GM19395 (cell line): ENCODE measurements at regions not wholly inside any gene's neighbourhood (a gene's known extent, or its start where the extent isn't known, plus 50 kb on each side); places are given as distances from the start of the nearest gene placed in this dataset.
A peak's percentile ranks its signal among the peaks of the same experiment; 100 is the strongest.
"Not testable (repeated sequence)": the region's sequence is repeated elsewhere in the genome, so short reads cannot be mapped to it uniquely, and the experiment has no call there.

Source experiments
- ATAC-seq: cut with Tn5 transposase; IDR thresholded peaks from one replicate; pipeline ENCODE4 v1.9.1; 2021; ENCODE audit warnings: mild to moderate bottlenecking, moderate library complexity; ENCODE audit not compliant: unreplicated experiment

GRCh38 chr9:90069085-90069484, 464.3 kb downstream of the GADD45G start:
- no peak for ATAC-seq

- ATAC-seq, result no peak
Measured at GRCh38 chr9:90070056-90070455, 465.2 kb downstream of the GADD45G start.

- ATAC-seq, result no peak
Measured at GRCh38 chr9:90070469-90070868, 465.7 kb downstream of the GADD45G start.

GRCh38 chr9:90070931-90071660, 466.3 kb downstream of the GADD45G start:
- no peak for ATAC-seq

GRCh38 chr9:90073186-90073945, 468.6 kb downstream of the GADD45G start:
- no peak for ATAC-seq

GRCh38 chr9:90074316-90074962, 469.6 kb downstream of the GADD45G start:
- ATAC-seq, result no peak

GRCh38 chr9:90077598-90077997, 472.8 kb downstream of the GADD45G start:
- ATAC-seq, result not testable (repeated sequence)

- ATAC-seq, result no peak
Measured at GRCh38 chr9:90078988-90079421, 474.2 kb downstream of the GADD45G start.

- ATAC-seq, result no peak
Measured at GRCh38 chr9:90085633-90086032, 480.8 kb downstream of the GADD45G start.

- ATAC-seq, result no peak
Measured at GRCh38 chr9:90086101-90086511, 481.3 kb downstream of the GADD45G start.

- no peak for ATAC-seq
Measured at GRCh38 chr9:90088434-90088833, 483.6 kb downstream of the GADD45G start.

- no peak for ATAC-seq
Measured at GRCh38 chr9:90088856-90089255, 484.0 kb downstream of the GADD45G start.

- ATAC-seq, result no peak
Measured at GRCh38 chr9:90090997-90091396, 486.2 kb downstream of the GADD45G start.

GRCh38 chr9:90092508-90092907, 487.7 kb downstream of the GADD45G start:
- no peak for ATAC-seq

- ATAC-seq, result no peak
Measured at GRCh38 chr9:90095682-90096081, 490.9 kb downstream of the GADD45G start.

- no peak for ATAC-seq
Measured at GRCh38 chr9:90097237-90097636, 492.4 kb downstream of the GADD45G start.

- ATAC-seq, result no peak
Measured at GRCh38 chr9:90098408-90098807, 493.6 kb downstream of the GADD45G start.

GRCh38 chr9:90099262-90099963, 494.6 kb downstream of the GADD45G start:
- ATAC-seq, result no peak

- no peak for ATAC-seq
Measured at GRCh38 chr9:90100014-90100413, 495.2 kb downstream of the GADD45G start.

- peak; percentile 95 for ATAC-seq
Measured at GRCh38 chr9:90102292-90102901, 497.6 kb downstream of the GADD45G start.

- no peak for ATAC-seq
Measured at GRCh38 chr9:90103771-90104170, 499.0 kb downstream of the GADD45G start.
